Cerebellar cortex (tissue), 1 donor: ENCODE measurements at regions not wholly inside any gene's neighbourhood (a gene's known extent, or its start where the extent isn't known, plus 50 kb on each side); places are given as distances from the start of the nearest gene placed in this dataset.

Experiments used
- DNase-seq: peaks from one replicate; pipeline ENCODE4 v3.0.0-alpha.2; 2015; ENCODE audit warnings: low spot score

DNA sequence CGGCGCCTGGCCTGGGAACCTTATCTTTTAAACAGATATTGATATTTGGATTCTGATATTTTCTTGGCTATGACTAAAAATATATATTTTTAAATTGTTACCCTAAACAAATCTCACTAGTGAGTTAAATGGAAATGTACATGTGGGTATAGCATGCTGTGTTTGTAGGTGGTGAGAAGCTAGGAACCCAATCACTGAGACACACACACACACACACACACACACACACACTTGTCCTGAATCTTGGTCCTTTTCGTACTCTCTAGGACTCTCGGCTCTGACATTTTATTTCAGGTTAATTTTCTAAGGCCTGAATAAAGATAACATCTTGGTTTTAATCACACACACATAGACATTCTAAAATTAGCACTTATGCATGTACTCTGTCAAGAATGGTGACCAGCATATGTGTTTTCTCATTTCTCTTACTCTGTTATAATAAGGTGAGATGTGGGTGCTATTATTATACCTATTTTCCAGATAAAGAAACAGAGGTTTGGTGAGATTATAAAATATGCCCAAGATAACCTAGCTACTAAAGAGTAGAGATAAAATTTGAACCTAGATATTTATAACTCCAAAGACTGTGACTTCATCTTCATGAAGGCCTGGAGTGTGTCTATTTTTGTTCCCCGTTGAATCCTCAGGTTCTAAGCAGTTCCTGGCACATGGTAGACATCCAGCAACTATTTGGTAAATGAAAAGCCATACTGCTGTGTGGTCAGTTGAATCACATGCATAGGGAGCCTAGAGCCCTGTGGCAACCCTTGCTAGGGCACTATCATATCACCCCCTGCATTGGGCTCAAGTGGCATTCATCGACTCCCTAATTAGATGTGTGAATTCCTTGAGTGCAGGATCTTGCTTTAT lies 85.0 kb upstream of the RAB3GAP2 start:
- DNase-seq, result no peak

DNA sequence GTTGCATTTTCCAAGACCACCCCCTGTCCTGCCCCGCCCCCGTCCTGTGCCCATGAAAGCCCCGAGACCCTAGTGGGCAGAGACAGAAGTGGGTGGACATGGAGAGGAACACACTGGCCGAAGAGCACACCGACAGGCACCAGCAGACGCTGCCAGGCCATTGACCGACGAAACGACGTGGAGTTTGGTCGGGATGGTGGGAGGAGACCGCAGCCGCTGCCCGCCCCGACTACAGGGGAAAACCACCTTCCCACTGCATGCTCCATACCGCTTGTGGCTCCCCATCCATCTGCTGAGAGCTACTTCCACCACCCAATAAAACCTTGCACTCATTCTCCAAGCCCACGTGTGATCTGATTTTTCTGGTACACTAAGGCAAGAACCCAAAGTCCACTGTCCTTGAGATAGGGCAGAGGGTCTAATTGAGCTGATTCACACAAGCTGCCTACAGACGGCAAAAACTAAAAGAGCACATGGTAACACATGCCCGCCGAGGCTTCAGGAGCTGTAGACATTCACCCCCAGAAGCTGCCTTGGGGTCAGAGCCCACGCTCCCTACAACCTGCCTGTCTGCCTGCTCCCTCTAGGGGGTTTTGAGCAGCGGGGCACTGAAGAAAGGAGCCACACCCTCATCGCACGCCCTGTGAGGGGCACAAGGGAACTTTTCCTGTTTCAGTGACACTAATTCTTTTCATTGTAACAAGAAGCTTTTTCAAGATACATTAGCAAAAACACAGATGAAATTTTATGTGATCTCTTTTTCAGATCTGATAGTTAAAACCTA lies 81.2 kb upstream of the RAB3GAP2 start:
- no peak for DNase-seq

DNA sequence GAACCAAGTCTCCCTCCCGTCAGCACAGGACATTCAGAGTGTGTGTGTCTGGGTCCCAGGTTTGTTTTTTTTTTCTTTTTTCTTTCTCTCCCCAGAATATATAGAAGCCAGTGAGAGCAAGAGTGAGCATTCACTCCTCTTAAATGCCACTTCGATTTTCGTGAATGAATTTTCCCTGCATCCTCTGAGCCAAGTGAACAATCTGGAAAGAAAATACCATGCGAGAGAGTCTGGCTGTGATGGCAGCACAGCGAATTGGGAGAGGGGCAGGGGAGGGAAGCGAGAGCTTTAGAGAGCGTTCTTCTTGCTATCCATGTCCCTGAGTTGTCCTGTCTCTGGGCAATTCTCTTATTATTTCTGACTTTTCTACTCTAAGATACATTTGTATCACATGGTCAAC lies 76.0 kb upstream of the RAB3GAP2 start:
- no peak for DNase-seq

DNA sequence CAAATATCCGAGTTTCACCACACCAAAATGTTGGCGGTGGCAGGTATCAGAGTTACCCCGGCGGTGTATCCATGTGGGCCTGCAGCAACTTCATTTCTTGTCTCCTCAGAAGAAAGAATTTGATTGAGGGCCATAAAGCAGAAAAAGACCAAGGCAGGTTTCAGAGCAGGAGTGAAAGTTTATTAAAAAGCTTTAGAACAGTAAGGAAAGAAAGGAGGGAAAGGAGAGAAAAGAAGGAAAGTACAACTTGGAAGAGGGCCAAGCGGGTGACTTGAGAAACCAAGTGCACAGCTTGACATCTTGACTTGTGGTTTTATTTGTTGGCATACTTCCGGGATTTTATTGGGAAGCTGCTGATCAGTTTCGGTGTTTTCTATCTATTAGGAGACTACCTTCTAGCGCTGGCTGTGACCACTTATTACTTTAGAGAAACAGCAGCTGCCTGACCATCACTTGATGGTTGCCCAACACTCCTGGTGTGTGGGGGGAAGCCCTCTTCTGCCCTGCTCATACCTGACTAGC lies 75.5 kb upstream of the RAB3GAP2 start:
- no peak for DNase-seq

DNA sequence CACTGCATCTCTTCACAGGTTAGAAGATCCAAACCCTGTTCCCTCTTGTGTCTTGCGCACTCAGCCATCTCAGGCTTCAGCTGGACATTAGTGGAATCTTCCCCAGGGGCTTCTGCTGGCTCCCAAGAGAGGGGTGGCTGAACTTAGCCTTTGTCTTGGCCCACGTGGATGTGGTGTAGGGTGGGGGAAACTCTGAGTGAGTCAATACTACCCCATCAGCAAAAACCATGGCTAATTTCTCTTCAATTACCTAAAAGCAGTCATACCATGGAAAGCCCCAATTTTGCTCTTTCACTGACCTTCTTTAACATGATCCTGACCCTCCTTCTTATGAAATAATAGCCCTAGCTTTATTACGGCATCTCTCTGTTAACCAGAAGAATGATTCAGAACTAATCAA lies 72.5 kb upstream of the RAB3GAP2 start:
- no peak for DNase-seq

DNA sequence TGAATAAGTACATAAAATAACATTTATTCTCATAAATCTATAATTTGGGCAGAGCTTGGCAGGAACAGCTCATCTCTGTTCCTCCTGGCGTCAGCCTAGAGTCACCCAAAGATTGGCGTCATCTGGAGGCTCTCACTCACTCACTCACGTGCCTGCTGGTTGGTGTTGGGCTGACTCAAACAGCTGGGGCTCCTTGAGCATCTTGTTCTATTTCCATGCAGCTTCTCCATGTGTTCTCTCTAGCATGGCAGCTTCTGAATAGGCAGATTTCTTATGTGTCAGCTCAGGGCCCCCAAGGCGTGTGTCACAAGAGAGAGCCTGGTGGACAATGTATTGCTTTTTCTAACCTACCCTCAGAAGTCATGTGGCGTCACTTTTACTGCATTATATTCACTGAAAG lies 70.6 kb upstream of the RAB3GAP2 start:
- DNase-seq, result no peak

DNA sequence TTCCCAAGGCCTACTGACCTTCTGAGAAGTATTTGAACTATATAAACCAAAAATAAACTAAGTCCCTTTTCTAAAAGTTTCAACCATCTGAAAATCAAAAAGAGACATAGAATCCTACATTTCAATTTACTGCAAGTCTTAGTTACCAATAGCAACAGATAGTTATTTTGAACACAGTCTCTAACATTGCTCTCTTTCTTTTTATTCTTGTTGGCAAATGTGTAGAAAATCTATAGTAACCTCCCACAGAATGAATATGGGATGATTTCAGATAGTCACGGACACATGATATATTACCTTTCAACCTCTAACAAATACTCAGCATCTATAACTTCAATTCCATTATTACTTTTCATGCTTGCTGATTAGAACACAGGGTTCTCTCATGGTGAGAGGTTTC lies 68.9 kb upstream of the RAB3GAP2 start:
- no peak for DNase-seq

DNA sequence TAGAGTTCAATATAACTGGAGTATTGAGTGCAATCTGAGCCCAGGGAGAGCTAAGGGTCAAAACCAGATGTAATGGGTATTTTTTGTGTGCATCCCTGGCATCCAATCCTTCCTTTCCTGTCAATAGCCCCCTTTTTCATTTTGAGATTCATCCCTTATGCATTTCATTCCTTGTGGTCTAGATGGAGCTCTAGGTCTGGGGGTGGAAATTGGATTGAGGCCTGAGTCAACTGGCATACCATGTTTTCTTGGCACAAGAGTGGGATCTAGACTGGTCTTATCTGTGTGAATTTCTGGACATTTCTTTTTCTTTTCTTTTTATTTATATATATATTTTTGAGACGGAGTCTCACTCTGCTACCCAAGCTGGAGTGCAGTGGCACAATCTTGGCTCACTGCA lies 67.3 kb upstream of the RAB3GAP2 start:
- no peak for DNase-seq

DNA sequence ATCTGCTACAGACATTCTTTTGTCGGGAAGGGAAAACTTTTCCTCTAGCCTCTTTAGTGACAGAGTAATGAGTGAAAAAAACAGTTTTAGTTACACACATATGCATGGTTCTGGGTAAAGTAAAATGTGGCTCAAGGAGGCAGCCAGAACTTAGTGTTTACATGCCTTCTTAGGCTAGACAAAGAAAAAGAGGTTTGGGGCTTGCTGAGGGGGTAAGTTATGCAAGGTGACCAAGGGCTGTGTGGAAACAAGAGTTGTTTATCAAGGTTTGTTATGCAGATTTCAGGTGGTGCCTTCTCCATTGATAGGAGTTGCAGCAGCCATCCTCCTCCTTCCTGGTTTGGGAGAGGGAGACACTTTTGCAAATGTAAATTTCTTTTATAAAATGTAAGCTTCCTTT lies 66.5 kb upstream of the RAB3GAP2 start:
- no peak for DNase-seq

DNA sequence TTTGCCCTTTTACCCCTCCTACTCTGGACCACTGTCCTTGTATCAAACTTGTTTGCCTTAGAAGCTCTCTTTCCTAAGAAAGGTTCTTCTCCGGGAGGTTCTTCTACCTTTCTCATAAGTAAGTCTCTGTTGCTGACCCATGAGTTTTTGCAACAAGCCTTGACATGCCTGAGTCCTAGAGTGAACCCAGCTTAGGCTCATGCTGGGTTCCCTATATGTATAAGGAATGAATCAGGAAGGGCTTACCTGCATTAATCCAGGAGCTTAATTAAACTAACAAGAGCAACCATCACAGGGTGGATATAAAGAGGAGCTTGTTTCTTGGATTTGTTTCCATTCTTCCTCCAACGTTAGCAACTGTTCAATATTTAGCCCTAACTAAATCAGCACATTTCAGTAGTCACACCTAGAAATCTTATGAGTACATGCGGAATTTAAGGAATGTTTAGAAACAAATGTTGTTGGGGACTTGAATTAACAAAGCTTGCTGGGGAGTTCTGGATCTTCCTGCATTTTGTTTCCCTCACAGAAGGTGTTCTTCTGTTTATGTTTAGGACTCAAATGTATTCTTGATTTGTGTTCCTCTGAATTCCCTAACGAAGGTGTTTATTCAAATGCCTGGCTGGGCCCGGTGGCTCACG lies 64.3 kb upstream of the RAB3GAP2 start:
- no peak for DNase-seq

DNA sequence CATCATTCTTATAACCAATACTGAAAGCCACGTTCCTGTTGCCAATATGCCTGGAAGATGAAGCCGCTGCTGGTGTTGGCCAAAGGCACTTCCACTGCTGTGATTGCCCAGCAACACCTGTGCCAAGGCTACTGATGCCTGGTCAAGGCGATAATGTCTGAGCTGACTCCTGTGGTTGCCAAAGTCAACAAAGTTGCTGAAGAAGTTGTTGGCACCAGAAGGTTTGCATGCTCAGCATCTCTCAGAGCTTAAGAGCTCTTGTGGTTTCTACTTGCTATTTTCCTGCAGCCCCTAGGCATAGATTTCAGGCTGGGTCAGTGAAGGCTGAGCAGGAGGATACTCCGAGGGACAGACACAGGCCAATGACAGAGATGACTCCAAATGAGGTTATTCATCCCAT lies 63.4 kb upstream of the RAB3GAP2 start:
- no peak for DNase-seq

DNA sequence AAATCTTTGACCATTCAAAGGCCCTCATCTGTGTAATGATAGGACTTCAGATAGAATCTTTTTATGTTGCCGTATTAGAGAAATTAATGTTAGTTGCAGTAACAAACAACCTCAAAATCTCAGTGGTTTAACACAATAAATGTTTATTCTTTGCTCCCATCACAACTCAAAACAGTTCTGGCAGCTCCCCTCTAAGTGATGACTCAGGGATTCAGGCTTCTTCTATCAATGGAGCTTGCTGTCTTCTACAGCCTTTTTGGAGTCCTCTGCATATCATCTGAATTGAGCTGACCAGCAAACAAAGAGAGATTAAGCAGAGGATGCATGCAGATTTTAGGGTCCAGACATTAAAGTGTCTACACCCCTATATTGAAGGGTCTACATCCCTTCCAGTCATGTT lies 59.1 kb upstream of the RAB3GAP2 start:
- no peak for DNase-seq

DNA sequence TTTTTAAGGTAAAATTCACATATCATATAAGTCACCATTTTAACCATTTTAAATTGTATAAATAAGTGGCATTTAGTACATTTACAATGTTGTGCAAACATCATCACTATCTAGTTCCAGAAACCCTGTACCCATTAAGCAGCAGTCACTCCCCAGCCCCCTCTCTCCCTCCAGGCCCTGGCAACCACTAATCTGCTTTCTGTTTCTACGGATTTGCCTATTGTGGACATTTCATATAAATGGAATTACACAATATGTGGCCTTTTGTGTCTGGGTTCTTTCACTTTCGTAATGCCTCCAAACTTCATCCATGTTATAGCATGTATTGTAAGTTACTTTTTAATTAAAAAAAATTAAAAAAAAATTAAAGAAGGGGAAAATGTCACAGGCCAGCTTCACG lies 58.0 kb upstream of the RAB3GAP2 start:
- DNase-seq, result no peak

DNA sequence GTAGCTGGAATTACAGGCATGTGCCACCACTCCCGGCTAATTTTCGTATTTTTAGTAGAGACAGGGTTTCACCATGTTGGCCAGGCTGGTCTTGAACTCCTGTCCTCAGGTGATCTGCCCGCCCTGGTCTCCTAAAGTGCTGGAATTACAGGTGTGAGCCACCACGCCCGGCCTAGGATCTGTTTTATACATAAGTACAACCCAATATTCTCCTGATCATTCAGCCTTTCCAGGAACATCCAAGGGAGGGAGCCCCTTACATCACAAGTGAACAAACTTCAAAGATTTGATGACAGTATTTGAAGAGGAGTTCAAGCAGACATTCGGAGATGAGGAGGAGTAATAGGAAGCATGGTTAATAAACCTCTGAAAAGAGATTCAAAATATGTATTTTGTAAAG lies 54.9 kb upstream of the RAB3GAP2 start:
- no peak for DNase-seq

DNA sequence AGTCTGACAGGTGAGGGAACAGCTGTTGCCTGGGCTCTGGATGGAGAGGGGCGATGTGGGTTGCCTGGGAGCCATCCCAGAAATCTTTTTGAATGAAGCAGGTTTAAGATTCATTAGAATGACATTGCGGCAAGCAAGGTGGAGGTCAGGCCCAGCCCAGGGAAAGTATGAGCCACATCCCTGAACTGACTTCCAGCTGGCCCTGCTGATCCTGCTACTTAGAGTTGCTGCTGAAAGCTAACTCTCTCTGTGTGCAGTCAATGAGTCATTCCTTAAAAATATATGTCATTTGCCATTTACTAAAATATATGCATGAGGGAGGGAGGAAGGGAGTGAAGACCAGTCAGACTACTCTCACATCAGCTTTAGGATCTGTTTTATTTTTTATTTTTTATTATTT lies 54.3 kb upstream of the RAB3GAP2 start:
- DNase-seq, result no peak

DNA sequence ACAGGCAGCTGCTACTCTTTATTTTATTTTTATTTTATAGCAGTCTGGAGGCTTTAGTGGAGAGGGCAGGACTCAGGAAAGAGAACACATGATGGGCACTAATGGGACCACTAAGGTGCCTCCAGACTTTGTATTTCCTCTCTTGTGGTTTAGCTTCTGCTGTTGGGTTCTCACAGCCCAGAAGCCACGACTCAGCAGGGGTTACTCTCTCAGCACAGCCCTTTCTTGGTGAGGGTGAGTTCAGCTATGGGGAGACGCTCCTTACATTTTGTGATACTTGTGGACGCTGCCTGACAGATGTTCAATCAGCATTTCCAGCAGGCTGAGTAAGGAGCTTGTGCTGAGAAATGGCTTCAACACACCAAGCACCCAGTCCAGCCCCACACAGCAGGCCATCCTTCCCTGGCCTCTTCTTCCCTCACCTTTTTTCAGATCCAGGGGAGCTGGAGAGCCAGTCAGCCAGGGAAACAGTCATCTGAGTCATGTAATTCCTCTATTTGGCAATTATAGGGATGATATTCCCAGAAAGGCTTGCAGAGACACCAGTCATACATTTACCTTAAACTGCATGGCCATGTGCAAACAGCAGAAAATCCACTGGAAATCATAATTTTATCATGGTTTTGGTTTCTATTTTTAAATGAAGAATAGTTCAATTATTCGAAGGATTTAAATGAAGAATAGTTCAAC lies 53.2 kb upstream of the RAB3GAP2 start:
- DNase-seq, result no peak

DNA sequence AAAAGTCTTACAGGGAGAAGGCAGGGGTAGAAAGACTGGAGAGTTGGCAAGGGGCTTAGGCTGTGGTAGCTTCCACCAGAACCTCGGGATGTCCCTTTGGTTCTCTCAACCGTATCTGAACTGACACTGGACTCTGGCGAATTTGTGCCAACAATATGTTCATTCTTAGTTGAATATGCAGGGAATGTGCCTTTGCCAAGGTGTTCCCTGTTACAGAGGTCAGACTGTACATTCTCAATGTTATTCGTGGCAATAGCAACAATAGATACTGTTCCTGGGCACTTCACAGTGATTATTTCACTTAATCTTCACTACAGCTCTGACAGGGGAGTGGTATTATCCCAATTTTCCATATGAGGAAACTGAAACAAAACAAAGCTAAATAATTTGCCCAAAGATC lies 51.5 kb upstream of the RAB3GAP2 start:
- no peak for DNase-seq

DNA sequence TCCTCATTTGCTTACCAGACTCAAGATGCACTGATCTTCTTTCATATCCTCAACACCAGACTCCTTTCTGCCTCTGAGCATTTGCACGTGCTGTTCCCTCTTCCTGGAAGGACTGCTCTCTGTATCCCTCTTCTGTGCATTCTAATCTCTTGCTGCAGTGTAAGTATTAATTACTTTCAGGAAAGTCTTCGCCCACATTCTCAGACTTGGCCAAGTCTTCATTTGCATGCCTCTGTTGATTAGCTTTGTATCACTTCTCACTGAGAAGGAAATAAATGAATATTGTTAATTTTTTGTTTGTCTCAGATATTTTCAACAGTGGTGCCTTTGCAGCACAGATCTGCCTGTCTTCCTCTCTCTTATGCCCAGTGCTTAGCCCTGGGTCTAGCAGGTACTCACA lies 50.3 kb upstream of the RAB3GAP2 start:
- no peak for DNase-seq
